ENCODE measurements at regions not wholly inside any gene's neighbourhood (a gene's known extent, or its start where the extent isn't known, plus 50 kb on each side); places are given as distances from the start of the nearest gene placed in this dataset.

GRCh38 chr2:83862600-83862999 lies 596.5 kb downstream of the SUCLG1 start:
- TF ChIP-seq CTCF (conservative IDR thresholded peaks at IDR 0.05; ENCODE audit: low read length) (no peak), EZH2phosphoT487 (IDR thresholded peaks at IDR 0.05; ENCODE audit: borderline replicate concordance) (no peak)

Data from Loucy (cell line).